SJCRH30 (cell line): ENCODE measurements at regions not wholly inside any gene's neighbourhood (a gene's known extent, or its start where the extent isn't known, plus 50 kb on each side); places are given as distances from the start of the nearest gene placed in this dataset.

Experiments used
- DNase-seq, 2 experiments: peaks; one replicate each; pipeline ENCODE4 v3.0.0-alpha.2; 2015 to 2020
- H3K27ac ChIP-seq: fragments of 250-450 bp; sonication (Bioruptor Pico); 2 replicates; pipeline ENCODE4 v1.5.1; 2020; ENCODE audit warnings: mild to moderate bottlenecking, moderate library complexity
- H3K27me3 ChIP-seq: fragments of 250-450 bp; sonication (Bioruptor Pico); 2 replicates; pipeline ENCODE4 v1.5.1; 2020; ENCODE audit warnings: mild to moderate bottlenecking, moderate library complexity
- H3K36me3 ChIP-seq: fragments of 250-450 bp; sonication (Bioruptor Pico); 2 replicates; pipeline ENCODE4 v1.5.1; 2020; ENCODE audit warnings: mild to moderate bottlenecking, moderate library complexity
- H3K4me1 ChIP-seq: fragments of 250-450 bp; sonication (Bioruptor Pico); 2 replicates; pipeline ENCODE4 v1.5.1; 2020; ENCODE audit warnings: mild to moderate bottlenecking, moderate library complexity
- H3K4me3 ChIP-seq: fragments of 250-450 bp; sonication (Bioruptor Pico); 2 replicates; pipeline ENCODE4 v1.5.1; 2020; ENCODE audit warnings: mild to moderate bottlenecking, moderate library complexity
- H3K9me3 ChIP-seq: fragments of 250-450 bp; sonication (Bioruptor Pico); replicated peaks from 2 replicates; pipeline ENCODE4 v1.5.1; 2020; ENCODE audit warnings: mild to moderate bottlenecking, moderate library complexity

- DNase-seq: no peak
- H3K4me1 ChIP-seq: peaks cover 19% of the 10 kb centered on the region
- H3K27ac ChIP-seq: no peak overlapping the region
- H3K4me3 ChIP-seq: no peak overlapping the region
- no peaks in the 10 kb centered on the region for H3K36me3 ChIP-seq
- no peaks in the 10 kb centered on the region for H3K9me3 ChIP-seq
- no peaks in the 10 kb centered on the region for H3K27me3 ChIP-seq
Measured at GRCh38 chr13:23991119-23991518, 93.8 kb upstream of the C1QTNF9B start.

GRCh38 chr13:23992781-23993679 is 95.7 kb upstream of the C1QTNF9B start:
- Histone ChIP-seq H3K27ac (no peak overlapping the region), H3K36me3 (no peaks in the 10 kb centered on the region), H3K4me3 (no peak overlapping the region), H3K4me1 (peaks cover 10% of the 10 kb centered on the region), H3K9me3 (no peaks in the 10 kb centered on the region), H3K27me3 (no peaks in the 10 kb centered on the region)
- peak in 1 of 2 experiments; percentile 38 for DNase-seq

- Histone ChIP-seq H3K27me3 (no peaks in the 10 kb centered on the region), H3K9me3 (no peaks in the 10 kb centered on the region), H3K36me3 (no peaks in the 10 kb centered on the region), H3K4me3 (no peak overlapping the region), H3K4me1 (peaks cover 10% of the 10 kb centered on the region), H3K27ac (no peak overlapping the region)
- DNase-seq: no peak
Measured at GRCh38 chr13:23993680-23993985, 96.3 kb upstream of the C1QTNF9B start.

- Histone ChIP-seq H3K9me3 (no peaks in the 10 kb centered on the region), H3K36me3 (no peaks in the 10 kb centered on the region), H3K4me3 (no peak overlapping the region), H3K4me1 (peaks cover 10% of the 10 kb centered on the region), H3K27ac (no peak overlapping the region), H3K27me3 (no peaks in the 10 kb centered on the region)
- no peak for DNase-seq
Measured at GRCh38 chr13:23995283-23996073, 98.2 kb upstream of the C1QTNF9B start.

GRCh38 chr13:23996456-23996855 is 99.2 kb upstream of the C1QTNF9B start:
- H3K27me3 ChIP-seq: no peaks in the 10 kb centered on the region
- H3K36me3 ChIP-seq: no peaks in the 10 kb centered on the region
- H3K4me1 ChIP-seq: peaks cover 10% of the 10 kb centered on the region
- peak in 1 of 2 experiments; percentile 60 for DNase-seq
- H3K9me3 ChIP-seq: no peaks in the 10 kb centered on the region
- H3K27ac ChIP-seq: no peak overlapping the region
- no peak overlapping the region for H3K4me3 ChIP-seq

- Histone ChIP-seq H3K4me1 (peaks cover 10% of the 10 kb centered on the region), H3K27ac (no peak overlapping the region), H3K36me3 (no peaks in the 10 kb centered on the region; the same call in 1 of the 2 replicates), H3K4me3 (no peak overlapping the region), H3K9me3 (no peaks in the 10 kb centered on the region), H3K27me3 (no peaks in the 10 kb centered on the region)
- no peak for DNase-seq
Measured at GRCh38 chr13:23999424-23999823, 102.1 kb upstream of the C1QTNF9B start.

GRCh38 chr13:24002206-24002815 is 105.0 kb upstream of the C1QTNF9B start:
- Histone ChIP-seq H3K4me1 (peaks cover 17% of the 10 kb centered on the region), H3K36me3 (no peaks in the 10 kb centered on the region; the same call in 1 of the 2 replicates)
- DNase-seq: no peak

GRCh38 chr13:24004142-24004899 is 107.0 kb upstream of the C1QTNF9B start:
- H3K27me3 ChIP-seq: no peaks in the 10 kb centered on the region
- no peaks in the 10 kb centered on the region for H3K9me3 ChIP-seq
- no peak for DNase-seq
- no peak overlapping the region for H3K4me3 ChIP-seq
- H3K36me3 ChIP-seq: no peaks in the 10 kb centered on the region; the same call in 1 of the 2 replicates
- peaks cover 17% of the 10 kb centered on the region for H3K4me1 ChIP-seq
- H3K27ac ChIP-seq: no peak overlapping the region

More at GRCh38 chr13:24002206-24002815, 105.0 kb upstream of the C1QTNF9B start:
- Histone ChIP-seq H3K27ac (no peak overlapping the region), H3K4me3 (no peak overlapping the region), H3K9me3 (no peaks in the 10 kb centered on the region), H3K27me3 (no peaks in the 10 kb centered on the region)

GRCh38 chr13:24004971-24005370 is 107.7 kb upstream of the C1QTNF9B start:
- Histone ChIP-seq H3K4me1 (peaks cover 17% of the 10 kb centered on the region), H3K4me3 (no peak overlapping the region), H3K9me3 (no peaks in the 10 kb centered on the region), H3K27ac (no peak overlapping the region), H3K27me3 (no peaks in the 10 kb centered on the region), H3K36me3 (no peaks in the 10 kb centered on the region; the same call in 1 of the 2 replicates)
- no peak for DNase-seq

- H3K4me3 ChIP-seq: no peak overlapping the region
- H3K36me3 ChIP-seq: no peaks in the 10 kb centered on the region; the same call in 1 of the 2 replicates
- no peaks in the 10 kb centered on the region for H3K9me3 ChIP-seq
- no peaks in the 10 kb centered on the region for H3K27me3 ChIP-seq
- peak in 1 of 2 experiments; percentile 36 for DNase-seq
- no peak overlapping the region for H3K27ac ChIP-seq
- H3K4me1 ChIP-seq: peaks cover 17% of the 10 kb centered on the region
Measured at GRCh38 chr13:24005755-24006281, 108.5 kb upstream of the C1QTNF9B start.

GRCh38 chr13:24006520-24007248 is 109.4 kb upstream of the C1QTNF9B start:
- no peak for DNase-seq
- H3K4me1 ChIP-seq: peaks cover 17% of the 10 kb centered on the region
- H3K36me3 ChIP-seq: no peaks in the 10 kb centered on the region; the same call in 1 of the 2 replicates
- no peaks in the 10 kb centered on the region for H3K27me3 ChIP-seq
- H3K4me3 ChIP-seq: no peak overlapping the region
- H3K9me3 ChIP-seq: no peaks in the 10 kb centered on the region
- H3K27ac ChIP-seq: no peak overlapping the region

GRCh38 chr13:24007979-24008620 is 110.8 kb upstream of the C1QTNF9B start:
- Histone ChIP-seq H3K4me1 (peaks cover 17% of the 10 kb centered on the region), H3K9me3 (no peaks in the 10 kb centered on the region), H3K36me3 (no peaks in the 10 kb centered on the region; the same call in 1 of the 2 replicates), H3K27me3 (no peaks in the 10 kb centered on the region), H3K4me3 (no peak overlapping the region), H3K27ac (no peak overlapping the region)
- DNase-seq: no peak

GRCh38 chr13:24008679-24009078 is 111.4 kb upstream of the C1QTNF9B start:
- Histone ChIP-seq H3K9me3 (no peaks in the 10 kb centered on the region), H3K27me3 (no peaks in the 10 kb centered on the region), H3K4me1 (peaks cover 17% of the 10 kb centered on the region), H3K4me3 (no peak overlapping the region), H3K36me3 (no peaks in the 10 kb centered on the region), H3K27ac (no peak overlapping the region)
- DNase-seq: no peak
